ENCODE measurements at regions not wholly inside any gene's neighbourhood (a gene's known extent, or its start where the extent isn't known, plus 50 kb on each side); places are given as distances from the start of the nearest gene placed in this dataset.

GRCh38 chr3:30513374-30514152, 92.8 kb upstream of the TGFBR2 start:
- TF ChIP-seq SUZ12 (IDR thresholded peaks at IDR 0.05) (no peak), HDGF (IDR thresholded peaks at IDR 0.05; ENCODE audit: borderline replicate concordance) (no peak), PKNOX1 (IDR thresholded peaks at IDR 0.05) (no peak), TARDBP (IDR thresholded peaks at IDR 0.05) (no peak), FOXM1 (IDR thresholded peaks at IDR 0.05; ENCODE audit: borderline replicate concordance) (no peak), ARNT (IDR thresholded peaks at IDR 0.05) (no peak), FOXA1 (IDR thresholded peaks at IDR 0.05) (no peak), BHLHE40 (IDR thresholded peaks at IDR 0.05; ENCODE audit: borderline replicate concordance) (no peak), SP1 (IDR thresholded peaks at IDR 0.05) (no peak), NFRKB (IDR thresholded peaks at IDR 0.05) (no peak), FOXK2 (IDR thresholded peaks at IDR 0.05) (no peak)

Data from HEK293T (cell line).